Endothelial cell (in vitro differentiated cells): ENCODE measurements at regions not wholly inside any gene's neighbourhood (a gene's known extent, or its start where the extent isn't known, plus 50 kb on each side); places are given as distances from the start of the nearest gene placed in this dataset.

ENCODE experiments used
- DNase-seq: peaks from one replicate; pipeline ENCODE4 v3.0.0; 2021; ENCODE audit warnings: low spot score
- H3K27ac Mint-ChIP-seq: one replicate; pipeline ENCODE4 v1.8.0; 2021; ENCODE audit warnings: mixed read lengths, inconsistent platforms; ENCODE audit not compliant: unreplicated experiment
- H3K27me3 Mint-ChIP-seq: one replicate; pipeline ENCODE4 v1.8.0; 2021; ENCODE audit warnings: mild to moderate bottlenecking, moderate library complexity, mixed read lengths, inconsistent platforms; ENCODE audit not compliant: unreplicated experiment
- H3K36me3 Mint-ChIP-seq: one replicate; pipeline ENCODE4 v1.8.0; 2021; ENCODE audit warnings: mild to moderate bottlenecking, low read depth, mixed read lengths, inconsistent platforms; ENCODE audit not compliant: unreplicated experiment
- H3K4me1 Mint-ChIP-seq: one replicate; pipeline ENCODE4 v1.8.0; 2021; ENCODE audit warnings: mild to moderate bottlenecking, mixed read lengths, inconsistent platforms; ENCODE audit not compliant: unreplicated experiment
- H3K4me3 Mint-ChIP-seq: one replicate; pipeline ENCODE4 v1.8.0; 2021; ENCODE audit warnings: mild to moderate bottlenecking, mixed read lengths, inconsistent platforms; ENCODE audit not compliant: unreplicated experiment
- H3K9me3 Mint-ChIP-seq: one replicate; pipeline ENCODE4 v1.8.0; 2021; ENCODE audit warnings: mixed read lengths, inconsistent platforms; ENCODE audit not compliant: unreplicated experiment
- TF ChIP-seq, protein P1 (sequence below): fragments of 200-600 bp; sonication (generic); IDR thresholded peaks from one replicate; pipeline ENCODE4 v1.5.0; 2021; ENCODE audit warnings: antibody characterized with exemption; ENCODE audit not compliant: unreplicated experiment

DNA sequence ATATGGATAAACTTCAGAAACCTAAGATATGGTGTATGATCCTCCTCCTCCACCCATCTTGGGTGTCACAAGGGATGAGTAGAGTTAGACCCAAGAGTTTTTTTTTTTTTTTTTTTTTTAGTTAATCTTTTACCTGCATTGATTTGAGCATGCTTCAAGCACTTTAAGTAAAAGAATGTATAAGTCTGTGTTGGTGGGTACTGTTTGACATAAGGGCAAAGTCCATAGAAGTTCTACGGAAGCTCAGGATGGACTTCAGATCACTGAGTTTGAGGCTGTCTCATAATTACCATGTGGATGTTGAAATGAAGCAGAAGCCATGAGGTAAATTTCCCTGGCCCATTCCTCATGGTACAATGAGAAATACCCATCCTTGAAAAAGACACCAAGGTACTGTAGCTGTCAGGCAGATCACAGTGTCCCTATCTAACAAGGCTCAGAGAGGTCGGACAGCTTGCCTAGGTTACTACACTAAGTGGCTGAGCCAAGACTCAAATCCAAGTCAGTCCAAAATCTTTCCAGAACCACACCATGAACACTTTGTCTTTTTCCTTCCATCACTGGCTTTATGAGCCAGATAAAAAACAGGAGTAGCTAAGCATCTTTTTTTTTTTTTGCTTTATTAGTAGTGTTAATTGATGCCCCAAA, 962.8 kb downstream of the CDH11 start:
- Mint-ChIP-seq H3K27me3 (no peaks in the 10 kb centered on the region), H3K4me3 (no peak overlapping the region), H3K4me1 (peaks cover 8% of the 10 kb centered on the region), H3K27ac (no peak overlapping the region), H3K9me3 (no peaks in the 10 kb centered on the region), H3K36me3 (no peaks in the 10 kb centered on the region)
- TF ChIP-seq, protein P1, sequence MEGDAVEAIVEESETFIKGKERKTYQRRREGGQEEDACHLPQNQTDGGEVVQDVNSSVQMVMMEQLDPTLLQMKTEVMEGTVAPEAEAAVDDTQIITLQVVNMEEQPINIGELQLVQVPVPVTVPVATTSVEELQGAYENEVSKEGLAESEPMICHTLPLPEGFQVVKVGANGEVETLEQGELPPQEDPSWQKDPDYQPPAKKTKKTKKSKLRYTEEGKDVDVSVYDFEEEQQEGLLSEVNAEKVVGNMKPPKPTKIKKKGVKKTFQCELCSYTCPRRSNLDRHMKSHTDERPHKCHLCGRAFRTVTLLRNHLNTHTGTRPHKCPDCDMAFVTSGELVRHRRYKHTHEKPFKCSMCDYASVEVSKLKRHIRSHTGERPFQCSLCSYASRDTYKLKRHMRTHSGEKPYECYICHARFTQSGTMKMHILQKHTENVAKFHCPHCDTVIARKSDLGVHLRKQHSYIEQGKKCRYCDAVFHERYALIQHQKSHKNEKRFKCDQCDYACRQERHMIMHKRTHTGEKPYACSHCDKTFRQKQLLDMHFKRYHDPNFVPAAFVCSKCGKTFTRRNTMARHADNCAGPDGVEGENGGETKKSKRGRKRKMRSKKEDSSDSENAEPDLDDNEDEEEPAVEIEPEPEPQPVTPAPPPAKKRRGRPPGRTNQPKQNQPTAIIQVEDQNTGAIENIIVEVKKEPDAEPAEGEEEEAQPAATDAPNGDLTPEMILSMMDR, result no peak
- no peak for DNase-seq

DNA sequence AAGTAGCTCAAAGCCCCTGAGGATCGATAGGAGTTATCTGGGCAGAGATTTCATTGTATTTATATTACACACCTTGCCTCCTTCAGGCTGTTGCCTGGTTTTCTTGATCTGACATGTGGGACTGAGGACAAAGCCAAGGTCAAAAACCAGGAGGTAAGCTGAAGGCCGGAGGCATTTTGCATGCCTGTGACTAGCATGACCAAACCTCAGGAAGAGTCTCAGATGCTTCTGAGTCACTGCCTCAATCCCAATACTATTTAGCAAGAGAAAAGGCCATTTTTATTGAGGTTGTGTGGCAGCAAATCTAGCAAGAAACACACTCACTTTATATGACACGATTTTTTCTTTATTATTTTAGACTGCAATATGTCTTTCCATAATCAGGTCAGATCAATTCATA, 968.1 kb downstream of the CDH11 start:
- no peak overlapping the region for H3K4me3 Mint-ChIP-seq
- DNase-seq, result no peak
- H3K4me1 Mint-ChIP-seq, result no peaks in the 10 kb centered on the region
- TF ChIP-seq, protein P1, result no peak
- H3K27ac Mint-ChIP-seq, result no peak overlapping the region
- H3K36me3 Mint-ChIP-seq, result no peaks in the 10 kb centered on the region
- H3K27me3 Mint-ChIP-seq, result no peaks in the 10 kb centered on the region
- H3K9me3 Mint-ChIP-seq, result no peaks in the 10 kb centered on the region

DNA sequence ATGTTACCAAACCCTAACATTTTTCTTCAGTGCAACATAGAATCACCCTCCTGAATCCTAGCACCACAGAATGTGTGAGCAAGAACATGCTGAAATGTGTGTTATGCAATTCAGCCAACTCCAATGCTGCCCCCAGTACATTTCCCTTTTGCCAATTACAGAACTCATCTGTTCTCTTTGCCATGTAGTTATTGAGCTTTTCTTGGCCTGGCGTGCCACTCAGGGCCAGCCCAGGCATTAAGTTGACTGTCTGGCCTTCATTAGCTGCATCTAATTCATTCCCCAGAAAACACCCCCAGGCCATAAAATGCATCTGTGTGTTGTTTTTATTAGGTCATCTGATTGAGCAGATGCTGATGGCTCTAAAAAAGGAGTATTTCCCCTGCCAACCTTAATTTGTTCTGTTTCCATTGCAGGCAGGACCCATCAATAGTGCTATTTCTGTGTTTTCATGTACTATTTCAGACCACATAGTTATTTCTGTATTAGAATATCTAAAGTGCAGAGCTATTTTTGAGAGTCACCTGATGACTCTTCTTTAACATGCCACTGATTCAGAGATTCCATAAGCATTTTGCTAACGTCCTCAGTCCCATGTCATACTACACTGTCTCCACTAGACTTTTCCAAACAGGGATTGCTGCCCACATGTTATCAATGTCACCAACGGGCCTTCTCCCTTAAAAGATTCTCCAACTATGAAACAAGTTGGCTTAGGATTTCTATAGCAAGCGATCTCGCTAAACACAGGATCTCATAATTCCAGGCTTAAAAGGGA, 969.7 kb downstream of the CDH11 start:
- no peaks in the 10 kb centered on the region for H3K36me3 Mint-ChIP-seq
- no peak for DNase-seq
- no peak overlapping the region for H3K27ac Mint-ChIP-seq
- no peaks in the 10 kb centered on the region for H3K9me3 Mint-ChIP-seq
- no peaks in the 10 kb centered on the region for H3K27me3 Mint-ChIP-seq
- no peak overlapping the region for H3K4me3 Mint-ChIP-seq
- H3K4me1 Mint-ChIP-seq, result no peaks in the 10 kb centered on the region
- TF ChIP-seq, protein P1, result no peak

DNA sequence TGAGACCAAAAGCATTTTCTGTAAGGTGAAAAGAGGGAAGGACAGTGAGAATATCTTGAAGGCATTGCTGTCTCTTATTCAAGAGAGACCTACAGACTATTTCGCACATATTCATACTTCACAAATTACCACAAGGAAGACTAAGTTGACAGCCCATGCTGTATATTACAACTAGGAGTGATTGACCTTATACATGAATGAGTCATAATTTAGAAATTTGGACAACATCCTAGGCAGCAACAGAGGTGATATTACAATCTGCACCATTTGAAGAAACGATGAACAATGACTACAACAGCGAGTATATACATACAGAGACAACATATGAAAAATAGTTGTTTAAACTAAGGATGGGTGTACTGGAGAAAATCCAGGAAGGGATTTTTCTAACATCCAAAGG, 971.7 kb downstream of the CDH11 start:
- Mint-ChIP-seq H3K4me1 (no peaks in the 10 kb centered on the region), H3K4me3 (no peak overlapping the region), H3K27me3 (no peaks in the 10 kb centered on the region), H3K27ac (no peak overlapping the region), H3K9me3 (no peaks in the 10 kb centered on the region), H3K36me3 (no peaks in the 10 kb centered on the region)
- TF ChIP-seq, protein P1, result no peak
- no peak for DNase-seq

DNA sequence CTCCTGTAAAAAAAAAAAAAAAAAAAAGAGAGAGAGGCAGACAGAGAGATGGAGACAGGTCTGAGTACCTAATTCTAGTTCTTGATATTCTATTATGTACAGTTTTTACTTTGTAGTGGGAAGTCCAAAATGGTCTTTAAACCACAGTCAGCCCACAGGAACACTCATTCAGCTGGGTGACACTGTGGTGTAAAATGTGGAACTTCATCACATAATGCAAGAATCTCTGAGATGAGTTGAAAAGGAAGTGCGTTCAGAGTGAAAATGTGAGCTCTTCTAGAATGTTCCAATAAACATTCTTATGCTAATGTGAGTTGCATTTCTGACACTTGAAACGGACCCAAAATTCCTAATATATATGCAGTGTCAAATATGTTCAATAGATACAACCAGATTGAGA, 972.1 kb downstream of the CDH11 start:
- Mint-ChIP-seq H3K4me3 (no peak overlapping the region), H3K27me3 (no peaks in the 10 kb centered on the region), H3K9me3 (no peaks in the 10 kb centered on the region), H3K36me3 (no peaks in the 10 kb centered on the region), H3K27ac (no peak overlapping the region), H3K4me1 (no peaks in the 10 kb centered on the region)
- DNase-seq, result no peak
- TF ChIP-seq, protein P1, result no peak
